ENCODE measurements at regions not wholly inside any gene's neighbourhood (a gene's known extent, or its start where the extent isn't known, plus 50 kb on each side); places are given as distances from the start of the nearest gene placed in this dataset.

DNA sequence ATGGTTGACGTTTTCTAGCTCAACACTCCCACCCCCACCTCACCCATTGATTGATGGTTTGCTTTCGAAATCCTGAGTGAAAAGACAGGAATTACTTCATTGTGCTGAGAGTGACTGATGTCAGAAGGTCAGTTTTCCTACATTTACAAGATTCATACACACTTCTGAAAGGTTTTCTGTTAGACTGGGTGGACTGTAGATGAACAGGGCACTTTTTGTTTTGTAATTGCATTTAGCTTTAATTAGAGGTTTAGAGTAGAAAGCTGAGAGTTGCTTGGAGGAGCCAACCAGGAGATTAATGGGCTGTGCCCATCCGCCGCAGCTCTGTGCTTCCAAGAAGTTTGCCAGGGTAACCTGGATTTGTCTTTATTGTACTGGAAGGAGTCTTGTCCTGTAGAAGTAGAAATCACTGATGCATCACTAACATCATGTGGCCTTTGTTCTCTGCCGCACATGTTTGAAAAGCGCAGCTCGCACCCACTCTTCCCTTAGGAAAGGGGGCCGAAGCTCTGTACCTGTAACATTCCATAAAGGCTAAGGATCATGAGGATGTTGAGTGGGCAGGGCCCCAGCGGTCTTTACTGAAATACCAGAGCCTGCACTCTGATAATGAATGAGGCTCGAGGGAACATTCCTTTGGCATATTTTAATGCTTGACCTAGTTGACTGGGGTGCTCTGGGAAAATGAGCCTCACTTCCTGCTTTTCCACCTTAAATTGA, 267.6 kb upstream of the DMRT1 start:
- H3K27ac Mint-ChIP-seq = no peak overlapping the region
- TF ChIP-seq, protein P1, sequence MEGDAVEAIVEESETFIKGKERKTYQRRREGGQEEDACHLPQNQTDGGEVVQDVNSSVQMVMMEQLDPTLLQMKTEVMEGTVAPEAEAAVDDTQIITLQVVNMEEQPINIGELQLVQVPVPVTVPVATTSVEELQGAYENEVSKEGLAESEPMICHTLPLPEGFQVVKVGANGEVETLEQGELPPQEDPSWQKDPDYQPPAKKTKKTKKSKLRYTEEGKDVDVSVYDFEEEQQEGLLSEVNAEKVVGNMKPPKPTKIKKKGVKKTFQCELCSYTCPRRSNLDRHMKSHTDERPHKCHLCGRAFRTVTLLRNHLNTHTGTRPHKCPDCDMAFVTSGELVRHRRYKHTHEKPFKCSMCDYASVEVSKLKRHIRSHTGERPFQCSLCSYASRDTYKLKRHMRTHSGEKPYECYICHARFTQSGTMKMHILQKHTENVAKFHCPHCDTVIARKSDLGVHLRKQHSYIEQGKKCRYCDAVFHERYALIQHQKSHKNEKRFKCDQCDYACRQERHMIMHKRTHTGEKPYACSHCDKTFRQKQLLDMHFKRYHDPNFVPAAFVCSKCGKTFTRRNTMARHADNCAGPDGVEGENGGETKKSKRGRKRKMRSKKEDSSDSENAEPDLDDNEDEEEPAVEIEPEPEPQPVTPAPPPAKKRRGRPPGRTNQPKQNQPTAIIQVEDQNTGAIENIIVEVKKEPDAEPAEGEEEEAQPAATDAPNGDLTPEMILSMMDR (IDR thresholded peaks at IDR 0.05) = no peak
- ATAC-seq = no peak
- DNase-seq = no peak
- H3K9me3 Mint-ChIP-seq = no peaks in the 10 kb centered on the region
- Histone ChIP-seq H3K9me3 (ENCODE audit: control insufficient read depth, insufficient read depth, low read length) (no peaks in the 10 kb centered on the region), H3K36me3 (ENCODE audit: control insufficient read depth, insufficient read depth, low read length) (no peaks in the 10 kb centered on the region), H3K27ac (ENCODE audit: low read length) (no peak overlapping the region), H3K4me1 (ENCODE audit: control insufficient read depth, insufficient read depth, low read length) (no peaks in the 10 kb centered on the region), H3K4me3 (ENCODE audit: low read length) (no peak overlapping the region), H3K27me3 (ENCODE audit: control insufficient read depth, insufficient read depth, low read length) (no peaks in the 10 kb centered on the region)
- 90% methylated on average over 8 of the region's 10 CpGs for WGBS (ENCODE audit: insufficient coverage)
- H3K36me3 Mint-ChIP-seq = no peaks in the 10 kb centered on the region
- H3K4me3 Mint-ChIP-seq = no peak overlapping the region
- no peaks in the 10 kb centered on the region for H3K4me1 Mint-ChIP-seq
- peaks cover 3 to 7% of the 10 kb centered on the region in 2 donors for H3K27me3 Mint-ChIP-seq (ENCODE audit: low read depth in 2 of 2)
- intact Hi-C loops (cut with micrococcal nuclease) = no loop called here

DNA sequence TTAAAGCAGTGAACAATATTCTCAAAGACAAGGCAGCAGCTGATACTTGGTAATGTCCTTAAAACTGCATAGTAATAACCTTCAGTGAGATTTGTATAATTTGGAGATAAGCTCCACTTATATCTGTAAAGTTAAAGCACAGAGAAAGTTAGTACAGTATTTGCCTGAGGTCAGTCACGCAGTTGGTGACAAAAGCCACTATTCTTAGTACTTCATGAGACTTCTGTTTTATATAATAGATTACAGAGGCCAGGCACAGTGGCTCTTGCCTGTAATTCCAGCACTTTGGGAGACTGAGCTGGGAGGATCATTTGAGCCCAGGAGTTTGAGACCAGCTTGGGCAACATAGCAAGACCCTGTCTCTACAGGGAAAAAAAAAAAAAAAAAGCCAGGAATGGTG, 266.4 kb upstream of the DMRT1 start:
- no peaks in the 10 kb centered on the region for H3K9me3 Mint-ChIP-seq
- H3K36me3 Mint-ChIP-seq = no peaks in the 10 kb centered on the region
- Histone ChIP-seq H3K4me1 (ENCODE audit: control insufficient read depth, insufficient read depth, low read length) (no peaks in the 10 kb centered on the region), H3K27me3 (ENCODE audit: control insufficient read depth, insufficient read depth, low read length) (no peaks in the 10 kb centered on the region), H3K27ac (ENCODE audit: low read length) (no peak overlapping the region), H3K4me3 (ENCODE audit: low read length) (no peak overlapping the region), H3K36me3 (ENCODE audit: control insufficient read depth, insufficient read depth, low read length) (no peaks in the 10 kb centered on the region), H3K9me3 (ENCODE audit: control insufficient read depth, insufficient read depth, low read length) (no peaks in the 10 kb centered on the region)
- H3K4me1 Mint-ChIP-seq = no peaks in the 10 kb centered on the region
- no peak overlapping the region for H3K27ac Mint-ChIP-seq
- DNase-seq (no peak), ATAC-seq (no peak)
- peaks cover 7 to 8% of the 10 kb centered on the region in 2 donors for H3K27me3 Mint-ChIP-seq (ENCODE audit: low read depth in 2 of 2)
- intact Hi-C loops (cut with micrococcal nuclease) = no loop called here
- no peak overlapping the region for H3K4me3 Mint-ChIP-seq
- TF ChIP-seq, protein P1 (IDR thresholded peaks at IDR 0.05) = no peak
- WGBS (ENCODE audit: insufficient coverage) = 100% methylated on average over 1 of the region's 1 CpG

DNA sequence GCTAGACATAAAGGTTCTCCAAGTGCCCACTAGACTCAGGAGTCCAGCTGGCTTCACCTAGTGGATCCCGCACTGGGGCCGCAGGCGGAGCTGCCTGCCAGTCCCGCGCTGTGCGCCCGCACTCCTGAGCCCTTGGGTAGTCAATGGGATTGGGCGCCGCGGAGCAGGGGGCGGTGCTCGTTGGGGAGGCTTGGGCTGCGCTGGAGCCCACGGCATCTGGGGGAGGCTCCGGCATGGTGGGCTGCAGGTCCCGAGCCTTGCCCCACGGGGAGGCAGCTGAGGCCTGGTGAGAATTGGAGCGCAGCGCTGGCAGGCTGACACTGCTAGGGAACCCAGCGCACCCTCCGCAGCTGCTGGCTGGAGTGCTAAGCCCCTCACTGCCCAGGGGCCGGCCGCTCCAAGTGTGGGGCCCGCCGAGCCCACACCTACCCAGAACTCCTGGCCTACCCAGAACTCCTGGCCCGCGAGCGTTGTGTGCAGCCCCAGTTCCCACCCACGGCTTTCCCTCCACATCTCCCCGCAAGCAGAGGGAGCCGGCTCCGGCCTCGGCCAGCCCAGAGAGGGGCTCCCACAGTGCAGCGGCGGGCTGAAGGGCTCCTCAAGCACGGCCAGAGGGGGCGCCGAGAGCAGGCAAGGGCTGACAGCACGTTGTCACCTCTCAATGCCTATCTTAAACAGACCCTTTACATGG, 260.7 kb upstream of the DMRT1 start:
- no peak overlapping the region for H3K27ac ChIP-seq (ENCODE audit: low read length)

More for the DNA sequence above, 260.7 kb upstream of the DMRT1 start:
- Mint-ChIP-seq H3K9me3 (no peaks in the 10 kb centered on the region), H3K4me1 (no peaks in the 10 kb centered on the region), H3K27ac (no peak overlapping the region), H3K27me3 (ENCODE audit: low read depth in 2 of 2) (peaks cover 0 to 5% of the 10 kb centered on the region in 2 donors), H3K36me3 (no peaks in the 10 kb centered on the region), H3K4me3 (no peak overlapping the region)
- no peak overlapping the region for H3K4me3 ChIP-seq (ENCODE audit: low read length)
- no peaks in the 10 kb centered on the region for H3K9me3 ChIP-seq (ENCODE audit: control insufficient read depth, insufficient read depth, low read length)
- ATAC-seq (no peak), DNase-seq (no peak)
- TF ChIP-seq, protein P1 (IDR thresholded peaks at IDR 0.05) = no peak
- intact Hi-C loops (cut with micrococcal nuclease) = no loop called here
- no peaks in the 10 kb centered on the region for H3K4me1 ChIP-seq (ENCODE audit: control insufficient read depth, insufficient read depth, low read length)
- 96% methylated on average over 35 of the region's 39 CpGs for WGBS (ENCODE audit: insufficient coverage)
- no peaks in the 10 kb centered on the region for H3K36me3 ChIP-seq (ENCODE audit: control insufficient read depth, insufficient read depth, low read length)
- H3K27me3 ChIP-seq (ENCODE audit: control insufficient read depth, insufficient read depth, low read length) = no peaks in the 10 kb centered on the region
